ENCODE measurements at regions not wholly inside any gene's neighbourhood (a gene's known extent, or its start where the extent isn't known, plus 50 kb on each side); places are given as distances from the start of the nearest gene placed in this dataset.

DNA sequence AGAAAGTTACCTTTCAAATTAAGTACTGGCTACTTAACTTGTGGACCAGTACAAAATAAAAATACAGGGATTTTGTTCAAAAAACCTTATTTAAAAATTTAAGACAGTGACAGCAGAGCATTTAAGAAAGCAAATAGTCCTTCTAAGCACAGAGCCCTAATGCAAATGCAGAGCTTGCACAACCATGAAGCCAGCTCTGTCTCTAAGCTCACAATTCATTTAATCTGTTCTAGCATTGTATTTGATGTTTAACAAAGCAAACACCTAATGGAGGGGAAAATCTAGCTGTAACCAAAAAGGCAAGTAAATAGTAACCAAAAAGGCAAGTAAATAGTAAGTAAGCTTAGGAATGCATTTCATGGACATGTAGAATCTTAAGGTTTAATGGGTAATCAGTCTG, 138.7 kb upstream of the GHR start:
- TF ChIP-seq, protein P1, sequence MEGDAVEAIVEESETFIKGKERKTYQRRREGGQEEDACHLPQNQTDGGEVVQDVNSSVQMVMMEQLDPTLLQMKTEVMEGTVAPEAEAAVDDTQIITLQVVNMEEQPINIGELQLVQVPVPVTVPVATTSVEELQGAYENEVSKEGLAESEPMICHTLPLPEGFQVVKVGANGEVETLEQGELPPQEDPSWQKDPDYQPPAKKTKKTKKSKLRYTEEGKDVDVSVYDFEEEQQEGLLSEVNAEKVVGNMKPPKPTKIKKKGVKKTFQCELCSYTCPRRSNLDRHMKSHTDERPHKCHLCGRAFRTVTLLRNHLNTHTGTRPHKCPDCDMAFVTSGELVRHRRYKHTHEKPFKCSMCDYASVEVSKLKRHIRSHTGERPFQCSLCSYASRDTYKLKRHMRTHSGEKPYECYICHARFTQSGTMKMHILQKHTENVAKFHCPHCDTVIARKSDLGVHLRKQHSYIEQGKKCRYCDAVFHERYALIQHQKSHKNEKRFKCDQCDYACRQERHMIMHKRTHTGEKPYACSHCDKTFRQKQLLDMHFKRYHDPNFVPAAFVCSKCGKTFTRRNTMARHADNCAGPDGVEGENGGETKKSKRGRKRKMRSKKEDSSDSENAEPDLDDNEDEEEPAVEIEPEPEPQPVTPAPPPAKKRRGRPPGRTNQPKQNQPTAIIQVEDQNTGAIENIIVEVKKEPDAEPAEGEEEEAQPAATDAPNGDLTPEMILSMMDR (optimal IDR thresholded peaks at IDR 0.05 in 1 of 3, IDR thresholded peaks at IDR 0.05 in 1 of 3, conservative IDR thresholded peaks at IDR 0.05 in 1 of 3; ENCODE audit: extremely low read depth in 1 of 3, insufficient read depth in 2 of 3, low read length in 3 of 3), result no peak
- TF ChIP-seq EZH2 (IDR thresholded peaks at IDR 0.05; ENCODE audit: low read length), result no peak
